SK-N-SH (cell line): ENCODE measurements at regions not wholly inside any gene's neighbourhood (a gene's known extent, or its start where the extent isn't known, plus 50 kb on each side); places are given as distances from the start of the nearest gene placed in this dataset.
A peak's percentile ranks its signal among the peaks of the same experiment; 100 is the strongest.

ENCODE experiments used
- CTCF ChIA-PET: fragments of 300-600, 350-600 bp; formaldehyde crosslinking; extraction: SDS; loops from one replicate; lab custom pipeline; 2021; lab: Yijun Ruan, JAX
- POLR2A ChIA-PET: fragments of 350-600 bp; sonication (Branson Sonifier 250); formaldehyde crosslinking; extraction: SDS; loops from one replicate; lab custom pipeline; 2020; ENCODE audit warnings: antibody characterized with exemption, inconsistent platforms; lab: Yijun Ruan, JAX
- DNase-seq: peaks from one replicate; pipeline ENCODE4 v3.0.0; 2012
- H2AFZ ChIP-seq: fragments of 200-600 bp; sonication (generic); 2 replicates; pipeline ENCODE4 v1.8.1; 2016; ENCODE audit warnings: antibody characterized with exemption, mild to moderate bottlenecking, low read depth
- H3F3A ChIP-seq: fragments of 200-600 bp; sonication (generic); replicated peaks from 2 replicates; pipeline ENCODE3; 2016; ENCODE audit warnings: antibody characterized with exemption, mild to moderate bottlenecking; ENCODE audit not compliant: insufficient read depth
- H3K27ac ChIP-seq, 2 experiments: fragments of 200-500 bp in 1 of 2; fragments of 200-600 bp in 1 of 2; sonication (Bioruptor generic) in 1 of 2; sonication (generic), shearing (Covaris generic) in 1 of 2; 2 replicates each; pipeline versions ENCODE4 v1.5.1 to v1.6.1; 2014 to 2016; ENCODE audit warnings: low read depth in 2 of 2, inconsistent platforms in 1 of 2, low read length in 1 of 2, mild to moderate bottlenecking in 1 of 2, mixed read lengths in 1 of 2
- H3K27me3 ChIP-seq: fragments of 200-600 bp; sonication (generic), shearing (Covaris generic); 2 replicates; pipeline ENCODE4 v1.6.1; 2016; ENCODE audit warnings: mixed run types; ENCODE audit not compliant: insufficient read depth
- H3K36me3 ChIP-seq, 2 experiments: fragments of 200-500 bp in 1 of 2; fragments of 200-600 bp in 1 of 2; sonication (Bioruptor generic) in 1 of 2; sonication (generic) in 1 of 2; replicated peaks in 1 of 2; 2 replicates each; pipeline versions ENCODE3 to v1.5.1; 2014 to 2016; ENCODE audit warnings: low read length in 1 of 2, mild to moderate bottlenecking in 1 of 2; ENCODE audit not compliant: insufficient read depth in 2 of 2, control insufficient read depth in 1 of 2
- H3K4me1 ChIP-seq, 2 experiments: fragments of 200-500 bp in 1 of 2; fragments of 200-600 bp in 1 of 2; sonication (Bioruptor generic) in 1 of 2; sonication (generic), shearing (Covaris generic) in 1 of 2; 2 replicates each; pipeline versions ENCODE4 v1.5.1 to v1.6.1; 2014 to 2016; ENCODE audit warnings: low read depth in 1 of 2, low read length in 1 of 2, mixed run types in 1 of 2; ENCODE audit not compliant: insufficient read depth in 2 of 2, control insufficient read depth in 1 of 2
- H3K4me2 ChIP-seq: fragments of 200-600 bp; sonication (generic), shearing (Covaris generic); 2 replicates; pipeline ENCODE4 v1.6.1; 2017; ENCODE audit warnings: mixed run types
- H3K4me3 ChIP-seq, 2 experiments: fragments of 200-500 bp in 1 of 2; fragments of 200-600 bp in 1 of 2; sonication (Bioruptor generic) in 1 of 2; sonication (generic), shearing (Covaris generic) in 1 of 2; 2 replicates each; pipeline versions ENCODE4 v1.5.1 to v1.8.1; 2014 to 2016; ENCODE audit warnings: low read depth in 2 of 2, inconsistent platforms in 1 of 2, low read length in 1 of 2, mild to moderate bottlenecking in 1 of 2, mixed read lengths in 1 of 2, moderate library complexity in 1 of 2
- H3K79me2 ChIP-seq: fragments of 200-600 bp; sonication (generic); 2 replicates; pipeline ENCODE4 v1.8.1; 2017; ENCODE audit warnings: mild to moderate bottlenecking; ENCODE audit not compliant: insufficient read depth
- H3K9ac ChIP-seq: fragments of 200-600 bp; sonication (generic); 2 replicates; pipeline ENCODE4 v1.6.1; 2017; ENCODE audit warnings: mixed run types
- H3K9me2 ChIP-seq: fragments of 200-600 bp; sonication (generic); 2 replicates; pipeline ENCODE4 v1.6.1; 2017; ENCODE audit warnings: mixed run types
- H3K9me3 ChIP-seq: fragments of 200-600 bp; sonication (generic); 2 replicates; pipeline ENCODE4 v1.6.1; 2017; ENCODE audit warnings: mixed run types, mild to moderate bottlenecking, moderate library complexity
- H4K20me1 ChIP-seq: fragments of 200-600 bp; sonication (generic); 2 replicates; pipeline ENCODE4 v1.6.1; 2017; ENCODE audit warnings: mild to moderate bottlenecking, mixed run types; ENCODE audit not compliant: insufficient read depth
- CTCF ChIP-seq: fragments of 200-600 bp; sonication (generic); IDR thresholded peaks from 2 replicates; pipeline ENCODE4 v1.6.1; 2017; ENCODE audit warnings: antibody characterized with exemption, mild to moderate bottlenecking, moderate library complexity
- EP300 ChIP-seq, 2 experiments: IDR thresholded peaks; 2 replicates each; pipeline versions ENCODE4 v1.4.0 to v1.6.1; 2012; ENCODE audit warnings: borderline replicate concordance in 1 of 2, low read depth in 1 of 2, low read length in 1 of 2
- FOSL2 ChIP-seq: IDR thresholded peaks from 2 replicates; pipeline ENCODE4 v1.4.0; 2012; ENCODE audit warnings: low read depth, mild to moderate bottlenecking, moderate library complexity, borderline replicate concordance
- FOXJ3 ChIP-seq: sonication (generic); formaldehyde crosslinking; IDR thresholded peaks from 2 replicates; pipeline ENCODE4 v1.5.1; 2020; ENCODE audit warnings: mild to moderate bottlenecking, missing genetic modification reagents
- GATA2 ChIP-seq: sonication (generic); formaldehyde crosslinking; IDR thresholded peaks from 2 replicates; pipeline ENCODE4 v1.5.0; 2020; ENCODE audit warnings: mild to moderate bottlenecking, missing genetic modification reagents
- POLR2AphosphoS5 ChIP-seq: IDR thresholded peaks from 2 replicates; pipeline ENCODE4 v1.6.1; 2012; ENCODE audit warnings: low read depth, low read length
- RXRA ChIP-seq: IDR thresholded peaks from 2 replicates; pipeline ENCODE4 v1.4.0; 2012; ENCODE audit warnings: low read depth, mild to moderate bottlenecking, borderline replicate concordance
- TAF1 ChIP-seq: IDR thresholded peaks from 2 replicates; pipeline ENCODE4 v1.6.1; 2012; ENCODE audit warnings: low read depth, mild to moderate bottlenecking, low read length, moderate library complexity, borderline replicate concordance
- TCF12 ChIP-seq: IDR thresholded peaks from 2 replicates; pipeline ENCODE4 v1.4.0; 2012
- USF1 ChIP-seq: IDR thresholded peaks from 2 replicates; pipeline ENCODE4 v1.4.0; 2012; ENCODE audit warnings: low read depth, borderline replicate concordance
- WGBS: methylation state at CpG from one replicate; pipeline ENCODE4 v1.1.6; 2017; ENCODE audit warnings: low lambda C conversion rate; 5-methylcytosine and 5-hydroxymethylcytosine counted together

GRCh38 chr9:88272986-88273385, 115.3 kb upstream of the SPIN1 start:
- Histone ChIP-seq H3K4me1 (peaks cover 0 to 8% of the 10 kb centered on the region in 2 experiments; a peak in 1 of 4 replicates), H2AFZ (no peak overlapping the region), H4K20me1 (no peaks in the 10 kb centered on the region), H3K9me2 (no peaks in the 10 kb centered on the region), H3K79me2 (no peaks in the 10 kb centered on the region), H3F3A (peaks cover 3% of the 10 kb centered on the region), H3K27ac (no peak overlapping the region), H3K9me3 (no peaks in the 10 kb centered on the region), H3K9ac (no peak overlapping the region), H3K4me2 (no peak overlapping the region), H3K27me3 (no peaks in the 10 kb centered on the region), H3K36me3 (no peaks in the 10 kb centered on the region), H3K4me3 (no peak overlapping the region)
- whole genome bisulfite sequencing: 93% methylated on average over 6 of the region's 6 CpGs
- ChIA-PET CTCF (no interaction called here), POLR2A (no interaction called here)
- no peak for DNase-seq
- TF ChIP-seq FOSL2 (no peak), RXRA (no peak), EP300 (IDR thresholded peaks at IDR 0.05; ENCODE audit: borderline replicate concordance in 1 of 2, low read depth in 1 of 2, low read length in 1 of 2) (no peak), TAF1 (no peak), GATA2 (CRISPR knock-in tag) (no peak), TCF12 (no peak)

GRCh38 chr9:88270413-88270812, 117.8 kb upstream of the SPIN1 start:
- Histone ChIP-seq H3K4me3 (no peak overlapping the region), H4K20me1 (no peaks in the 10 kb centered on the region), H3K27me3 (no peaks in the 10 kb centered on the region), H3K4me1 (peaks cover 0 to 8% of the 10 kb centered on the region in 2 experiments; a peak in 1 of 4 replicates), H3K27ac (peak overlapping the region in 1 of 2 experiments; percentile 24; a peak in 1 of 4 replicates), H2AFZ (no peak overlapping the region), H3K9me3 (no peaks in the 10 kb centered on the region), H3K36me3 (no peaks in the 10 kb centered on the region), H3K79me2 (no peaks in the 10 kb centered on the region), H3K4me2 (0 out of 2 replicates have a peak overlapping the region, but pooled peaks have one; percentile 25), H3K9me2 (no peaks in the 10 kb centered on the region), H3F3A (peaks cover 3% of the 10 kb centered on the region), H3K9ac (no peak overlapping the region)
- ChIA-PET CTCF (no interaction called here), POLR2A (interaction anchor here (0.6 kb wide), 1 partner anchor 16 kb away, joined by 4 read pairs; no protein-coding TSS in a partner anchor)
- TF ChIP-seq USF1 (peak; percentile 58; the same call in 1 of the 2 replicates), POLR2AphosphoS5 (no peak), RXRA (no peak), CTCF (no peak), FOXJ3 (CRISPR knock-in tag) (no peak)
- WGBS: 68% methylated on average over 3 of the region's 3 CpGs
- no peak for DNase-seq
